ENCODE measurements at regions not wholly inside any gene's neighbourhood (a gene's known extent, or its start where the extent isn't known, plus 50 kb on each side); places are given as distances from the start of the nearest gene placed in this dataset.

DNA sequence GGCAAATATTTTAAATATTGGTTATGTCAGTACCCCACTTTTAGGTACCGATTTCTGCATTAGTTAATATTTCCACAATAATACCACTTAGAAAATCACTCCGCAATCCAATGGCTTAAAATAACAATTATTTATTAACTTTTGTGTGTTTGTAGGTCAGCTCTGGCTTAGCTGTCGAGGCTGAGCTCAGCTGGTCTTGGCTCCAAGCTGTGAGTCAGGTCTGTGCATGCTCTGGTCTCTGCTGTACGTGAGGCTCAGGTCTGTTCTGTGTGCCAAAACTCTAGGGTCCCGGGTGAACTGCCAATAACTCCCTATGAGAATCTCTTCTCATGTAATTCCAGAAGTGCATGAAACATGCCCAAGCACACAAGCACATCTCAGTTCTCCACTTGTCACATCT is 245.8 kb upstream of the GK2 start:
- Histone ChIP-seq H4K20me1 (ENCODE audit: control insufficient read depth, insufficient read depth) (no peaks in the 10 kb centered on the region), H2AFZ (ENCODE audit: control insufficient read depth, low read depth, low read length) (no peak overlapping the region), H3K36me3 (ENCODE audit: control insufficient read depth in 2 of 2, insufficient read depth in 2 of 2, low read length in 1 of 2) (no peaks in the 10 kb centered on the region), H3K4me3 (no peak overlapping the region), H3K4me1 (ENCODE audit: control insufficient read depth, insufficient read depth, low read length) (no peaks in the 10 kb centered on the region), H3K4me2 (ENCODE audit: control insufficient read depth, insufficient read depth) (no peak overlapping the region), H3K79me2 (ENCODE audit: control insufficient read depth, insufficient read depth, low read length) (no peaks in the 10 kb centered on the region), H3K27me3 (replicated peaks in 1 of 2; ENCODE audit: control insufficient read depth in 2 of 2, insufficient read depth in 2 of 2, low read length in 1 of 2) (no peaks in the 10 kb centered on the region), H3K27ac (ENCODE audit: control insufficient read depth, insufficient read depth) (no peak overlapping the region), H3K9ac (ENCODE audit: control insufficient read depth, insufficient read depth, low read length) (no peak overlapping the region), H3K9me3 (replicated peaks; ENCODE audit: control insufficient read depth, insufficient read depth, low read length) (no peaks in the 10 kb centered on the region)
- FAIRE-seq (no peak), ATAC-seq (no peak), DNase-seq (ENCODE audit: low read depth, low spot score) (no peak)
- WGBS (ENCODE audit: insufficient coverage, insufficient replicate concordance, low lambda C conversion rate, missing lambda C conversion rate) = 46% methylated on average over 5 of the region's 5 CpGs
- RAD21 ChIA-PET (ENCODE audit: unreplicated experiment) = no interaction called here
- intact Hi-C loops (cut with micrococcal nuclease; ENCODE audit: unreplicated experiment) (no loop called here), in situ Hi-C loops (cut with MboI) (no loop called here)
- CTCF ChIA-PET = no interaction called here
- POLR2A ChIA-PET = no interaction called here
- TF ChIP-seq, protein P1, sequence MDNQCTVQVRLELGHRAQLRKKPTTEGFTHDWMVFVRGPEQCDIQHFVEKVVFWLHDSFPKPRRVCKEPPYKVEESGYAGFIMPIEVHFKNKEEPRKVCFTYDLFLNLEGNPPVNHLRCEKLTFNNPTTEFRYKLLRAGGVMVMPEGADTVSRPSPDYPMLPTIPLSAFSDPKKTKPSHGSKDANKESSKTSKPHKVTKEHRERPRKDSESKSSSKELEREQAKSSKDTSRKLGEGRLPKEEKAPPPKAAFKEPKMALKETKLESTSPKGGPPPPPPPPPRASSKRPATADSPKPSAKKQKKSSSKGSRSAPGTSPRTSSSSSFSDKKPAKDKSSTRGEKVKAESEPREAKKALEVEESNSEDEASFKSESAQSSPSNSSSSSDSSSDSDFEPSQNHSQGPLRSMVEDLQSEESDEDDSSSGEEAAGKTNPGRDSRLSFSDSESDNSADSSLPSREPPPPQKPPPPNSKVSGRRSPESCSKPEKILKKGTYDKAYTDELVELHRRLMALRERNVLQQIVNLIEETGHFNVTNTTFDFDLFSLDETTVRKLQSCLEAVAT (IDR thresholded peaks at IDR 0.05) = no peak
- TF ChIP-seq ATF7 (IDR thresholded peaks at IDR 0.05; ENCODE audit: low read depth) (no peak), RFX5 (IDR thresholded peaks at IDR 0.05; ENCODE audit: low read depth, low read length) (no peak)
- no TSS peak for BruUV-seq (replicated peaks)
- SMC1A ChIA-PET (ENCODE audit: uncharacterized antibody, unreplicated experiment) = interaction anchor here (1.3 kb wide), 1 partner anchor 128 kb away, joined by 3 read pairs; no protein-coding TSS in a partner anchor

DNA sequence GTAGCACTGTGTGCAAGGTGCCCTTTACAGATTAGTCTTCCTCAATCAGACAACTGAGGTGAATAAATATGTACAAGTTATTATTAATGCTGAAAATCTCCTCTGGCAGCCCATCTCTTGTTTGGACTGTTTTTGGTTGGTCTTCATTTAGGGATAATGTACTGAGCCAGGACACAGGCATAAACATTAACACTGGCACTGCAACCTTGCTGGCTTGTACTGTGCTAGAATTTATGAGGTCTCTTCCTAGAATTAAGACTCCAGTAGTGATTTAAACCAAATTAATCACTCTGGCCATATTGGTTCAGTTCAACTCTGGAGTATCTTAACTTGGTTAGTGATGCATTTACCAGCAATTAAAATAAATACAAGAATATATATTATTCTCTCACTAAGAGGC is 244.7 kb upstream of the GK2 start:
- FAIRE-seq (no peak), ATAC-seq (no peak), DNase-seq (ENCODE audit: low read depth, low spot score) (no peak)
- Histone ChIP-seq H3K27ac (ENCODE audit: control insufficient read depth, insufficient read depth) (no peak overlapping the region), H4K20me1 (ENCODE audit: control insufficient read depth, insufficient read depth) (no peaks in the 10 kb centered on the region), H2AFZ (ENCODE audit: control insufficient read depth, low read depth, low read length) (no peak overlapping the region), H3K36me3 (ENCODE audit: control insufficient read depth in 2 of 2, insufficient read depth in 2 of 2, low read length in 1 of 2) (no peaks in the 10 kb centered on the region), H3K4me1 (ENCODE audit: control insufficient read depth, insufficient read depth, low read length) (no peaks in the 10 kb centered on the region), H3K9ac (ENCODE audit: control insufficient read depth, insufficient read depth, low read length) (no peak overlapping the region), H3K27me3 (replicated peaks in 1 of 2; ENCODE audit: control insufficient read depth in 2 of 2, insufficient read depth in 2 of 2, low read length in 1 of 2) (no peaks in the 10 kb centered on the region), H3K79me2 (ENCODE audit: control insufficient read depth, insufficient read depth, low read length) (no peaks in the 10 kb centered on the region), H3K4me3 (no peak overlapping the region), H3K9me3 (replicated peaks; ENCODE audit: control insufficient read depth, insufficient read depth, low read length) (no peaks in the 10 kb centered on the region), H3K4me2 (ENCODE audit: control insufficient read depth, insufficient read depth) (no peak overlapping the region)
- in situ Hi-C loops (cut with MboI) (no loop called here), intact Hi-C loops (cut with micrococcal nuclease; ENCODE audit: unreplicated experiment) (no loop called here)
- ChIA-PET POLR2A (no interaction called here), SMC1A (ENCODE audit: uncharacterized antibody, unreplicated experiment) (no interaction called here), RAD21 (ENCODE audit: unreplicated experiment) (no interaction called here), CTCF (no interaction called here)
- TF ChIP-seq, protein P2, sequence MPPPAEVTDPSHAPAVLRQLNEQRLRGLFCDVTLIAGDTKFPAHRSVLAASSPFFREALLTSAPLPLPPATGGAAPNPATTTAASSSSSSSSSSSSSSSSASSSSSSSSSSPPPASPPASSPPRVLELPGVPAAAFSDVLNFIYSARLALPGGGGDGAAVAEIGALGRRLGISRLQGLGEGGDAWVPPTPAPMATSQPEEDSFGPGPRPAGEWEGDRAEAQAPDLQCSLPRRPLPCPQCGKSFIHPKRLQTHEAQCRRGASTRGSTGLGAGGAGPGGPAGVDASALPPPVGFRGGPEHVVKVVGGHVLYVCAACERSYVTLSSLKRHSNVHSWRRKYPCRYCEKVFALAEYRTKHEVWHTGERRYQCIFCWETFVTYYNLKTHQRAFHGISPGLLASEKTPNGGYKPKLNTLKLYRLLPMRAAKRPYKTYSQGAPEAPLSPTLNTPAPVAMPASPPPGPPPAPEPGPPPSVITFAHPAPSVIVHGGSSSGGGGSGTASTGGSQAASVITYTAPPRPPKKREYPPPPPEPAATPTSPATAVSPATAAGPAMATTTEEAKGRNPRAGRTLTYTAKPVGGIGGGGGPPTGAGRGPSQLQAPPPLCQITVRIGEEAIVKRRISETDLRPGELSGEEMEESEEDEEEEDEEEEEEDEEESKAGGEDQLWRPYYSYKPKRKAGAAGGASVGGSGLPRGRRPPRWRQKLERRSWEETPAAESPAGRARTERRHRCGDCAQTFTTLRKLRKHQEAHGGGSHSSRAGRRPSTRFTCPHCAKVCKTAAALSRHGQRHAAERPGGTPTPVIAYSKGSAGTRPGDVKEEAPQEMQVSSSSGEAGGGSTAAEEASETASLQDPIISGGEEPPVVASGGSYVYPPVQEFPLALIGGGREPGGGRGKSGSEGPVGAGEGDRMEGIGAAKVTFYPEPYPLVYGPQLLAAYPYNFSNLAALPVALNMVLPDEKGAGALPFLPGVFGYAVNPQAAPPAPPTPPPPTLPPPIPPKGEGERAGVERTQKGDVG (CRISPR knock-in tag; IDR thresholded peaks at IDR 0.05) = no peak
- TF ChIP-seq YY1 (IDR thresholded peaks at IDR 0.05; ENCODE audit: low read depth, low read length) (no peak), PAX5 (IDR thresholded peaks at IDR 0.05; ENCODE audit: borderline replicate concordance, low read depth, low read length) (no peak), NFYB (IDR thresholded peaks at IDR 0.05; ENCODE audit: insufficient read depth, low read depth, low read length) (no peak), IRF4 (IDR thresholded peaks at IDR 0.05; ENCODE audit: low read depth, low read length) (no peak), LARP7 (IDR thresholded peaks at IDR 0.05) (no peak), ZZZ3 (IDR thresholded peaks at IDR 0.05; ENCODE audit: control insufficient read depth, insufficient read length, low read depth) (no peak), SMARCA5 (IDR thresholded peaks at IDR 0.05) (no peak), HDAC2 (IDR thresholded peaks at IDR 0.05) (no peak), RAD51 (IDR thresholded peaks at IDR 0.05) (no peak), MXI1 (IDR thresholded peaks at IDR 0.05; ENCODE audit: low read depth, low read length) (no peak), RB1 (IDR thresholded peaks at IDR 0.05; ENCODE audit: borderline replicate concordance) (no peak)
- TF ChIP-seq, protein P3, sequence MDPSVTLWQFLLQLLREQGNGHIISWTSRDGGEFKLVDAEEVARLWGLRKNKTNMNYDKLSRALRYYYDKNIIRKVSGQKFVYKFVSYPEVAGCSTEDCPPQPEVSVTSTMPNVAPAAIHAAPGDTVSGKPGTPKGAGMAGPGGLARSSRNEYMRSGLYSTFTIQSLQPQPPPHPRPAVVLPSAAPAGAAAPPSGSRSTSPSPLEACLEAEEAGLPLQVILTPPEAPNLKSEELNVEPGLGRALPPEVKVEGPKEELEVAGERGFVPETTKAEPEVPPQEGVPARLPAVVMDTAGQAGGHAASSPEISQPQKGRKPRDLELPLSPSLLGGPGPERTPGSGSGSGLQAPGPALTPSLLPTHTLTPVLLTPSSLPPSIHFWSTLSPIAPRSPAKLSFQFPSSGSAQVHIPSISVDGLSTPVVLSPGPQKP (IDR thresholded peaks at IDR 0.05; ENCODE audit: low read depth, low read length) = no peak
- no TSS peak for BruUV-seq (replicated peaks)
